ENCODE measurements at regions not wholly inside any gene's neighbourhood (a gene's known extent, or its start where the extent isn't known, plus 50 kb on each side); places are given as distances from the start of the nearest gene placed in this dataset.

- TF ChIP-seq CTCF (conservative IDR thresholded peaks at IDR 0.05; ENCODE audit: low read depth, low read length): no peak
- no peak for DNase-seq (ENCODE audit: low read depth)
- no peak overlapping the region for H3K4me3 ChIP-seq (ENCODE audit: low read length)
Observed at GRCh38 chr1:157241185-157241538, 103.0 kb upstream of the ETV3 start.

- TF ChIP-seq CTCF (conservative IDR thresholded peaks at IDR 0.05; ENCODE audit: low read depth, low read length): no peak
- no peak for DNase-seq (ENCODE audit: low read depth)
- no peak overlapping the region for H3K4me3 ChIP-seq (ENCODE audit: low read length)
Observed at GRCh38 chr1:157240495-157241184, 102.4 kb upstream of the ETV3 start.

- H3K4me3 ChIP-seq (ENCODE audit: low read length): no peak overlapping the region
- DNase-seq (ENCODE audit: low read depth): no peak
- no peak for TF ChIP-seq CTCF (conservative IDR thresholded peaks at IDR 0.05; ENCODE audit: low read depth, low read length)
Observed at GRCh38 chr1:157239936-157240335, 101.7 kb upstream of the ETV3 start.

- no peak for DNase-seq (ENCODE audit: low read depth)
- H3K4me3 ChIP-seq (ENCODE audit: low read length): no peak overlapping the region
- no peak for TF ChIP-seq CTCF (conservative IDR thresholded peaks at IDR 0.05; ENCODE audit: low read depth, low read length)
Observed at GRCh38 chr1:157238585-157238984, 100.4 kb upstream of the ETV3 start.

GRCh38 chr1:157237981-157238380 lies 99.8 kb upstream of the ETV3 start:
- DNase-seq (ENCODE audit: low read depth): no peak

GRCh38 chr1:157237522-157237921 lies 99.3 kb upstream of the ETV3 start:
- no peak for DNase-seq (ENCODE audit: low read depth)
- no peak for TF ChIP-seq CTCF (conservative IDR thresholded peaks at IDR 0.05; ENCODE audit: low read depth, low read length)
- no peak overlapping the region for H3K4me3 ChIP-seq (ENCODE audit: low read length)

More at GRCh38 chr1:157237981-157238380, 99.8 kb upstream of the ETV3 start:
- H3K4me3 ChIP-seq (ENCODE audit: low read length): no peak overlapping the region
- no peak for TF ChIP-seq CTCF (conservative IDR thresholded peaks at IDR 0.05; ENCODE audit: low read depth, low read length)

GRCh38 chr1:157236072-157236471 lies 97.9 kb upstream of the ETV3 start:
- no peak for DNase-seq (ENCODE audit: low read depth)
- TF ChIP-seq CTCF (conservative IDR thresholded peaks at IDR 0.05; ENCODE audit: low read depth, low read length): no peak
- no peak overlapping the region for H3K4me3 ChIP-seq (ENCODE audit: low read length)

Measured in retinal pigment epithelial cell (primary cell).